GM23338 (cell line): ENCODE measurements at regions not wholly inside any gene's neighbourhood (a gene's known extent, or its start where the extent isn't known, plus 50 kb on each side); places are given as distances from the start of the nearest gene placed in this dataset.

Experiments used
- ATAC-seq: fragments of 200-7000 bp; cut with Tn5 transposase; 3 replicates; pipeline ENCODE4 v1.9.1; 2020
- DNase-seq: peaks from one replicate; pipeline ENCODE4 v3.0.0-alpha.2; 2015; ENCODE audit warnings: low spot score
- H2AFZ ChIP-seq: fragments of 200-600 bp; sonication (generic); 2 replicates; pipeline ENCODE4 v1.8.0; 2016; ENCODE audit warnings: antibody characterized with exemption, mild to moderate bottlenecking, moderate library complexity
- H3F3A ChIP-seq: fragments of 200-600 bp; sonication (generic); replicated peaks from 2 replicates; pipeline ENCODE4 v1.8.0; 2017; ENCODE audit warnings: antibody characterized with exemption, mixed run types, low read depth
- H3K27ac ChIP-seq: fragments of 200-600 bp; sonication (generic); 2 replicates; pipeline ENCODE4 v1.6.1; 2016; ENCODE audit warnings: low read depth
- H3K27me3 ChIP-seq: fragments of 200-600 bp; sonication (generic); 2 replicates; pipeline ENCODE4 v1.8.0; 2016; ENCODE audit warnings: mild to moderate bottlenecking, mixed run types, moderate library complexity; ENCODE audit not compliant: insufficient read depth
- H3K36me3 ChIP-seq: fragments of 200-600 bp; sonication (generic); 2 replicates; pipeline ENCODE4 v1.8.0; 2016; ENCODE audit warnings: mild to moderate bottlenecking; ENCODE audit not compliant: insufficient read depth
- H3K4me1 ChIP-seq: fragments of 200-600 bp; sonication (generic); 2 replicates; pipeline ENCODE4 v1.8.0; 2016; ENCODE audit warnings: mild to moderate bottlenecking, moderate library complexity; ENCODE audit not compliant: insufficient read depth
- H3K4me2 ChIP-seq: fragments of 200-600 bp; sonication (generic); 2 replicates; pipeline ENCODE4 v1.7.1; 2017; ENCODE audit warnings: mixed run types
- H3K4me3 ChIP-seq: fragments of 200-600 bp; sonication (generic); 2 replicates; pipeline ENCODE4 v1.6.1; 2016; ENCODE audit warnings: mixed run types
- H3K79me2 ChIP-seq: fragments of 200-600 bp; sonication (generic); replicated peaks from 2 replicates; pipeline ENCODE4 v1.8.0; 2017; ENCODE audit warnings: mild to moderate bottlenecking; ENCODE audit not compliant: insufficient read depth
- H3K9me2 ChIP-seq: fragments of 200-600 bp; sonication (generic); 2 replicates; pipeline ENCODE4 v1.8.0; 2017; ENCODE audit not compliant: insufficient read depth
- H4K20me1 ChIP-seq: fragments of 200-600 bp; sonication (generic); replicated peaks from 2 replicates; pipeline ENCODE4 v1.8.0; 2017; ENCODE audit warnings: mild to moderate bottlenecking; ENCODE audit not compliant: insufficient read depth
- H3K27ac Mint-ChIP-seq: 2 replicates; pipeline ENCODE4 v1.8.0; 2020; ENCODE audit warnings: inconsistent platforms, mild to moderate bottlenecking, moderate library complexity, mixed read lengths
- H3K27me3 Mint-ChIP-seq: 3 replicates; pipeline ENCODE4 v1.8.0; 2022; ENCODE audit warnings: low read depth, mild to moderate bottlenecking, moderate library complexity, mixed read lengths, inconsistent platforms; ENCODE audit not compliant: insufficient read depth, poor library complexity
- H3K36me3 Mint-ChIP-seq: 3 replicates; pipeline ENCODE4 v1.8.0; 2021; ENCODE audit warnings: low read depth, mild to moderate bottlenecking, inconsistent platforms, moderate library complexity, mixed read lengths
- H3K4me1 Mint-ChIP-seq: 3 replicates; pipeline ENCODE4 v1.8.0; 2020; ENCODE audit warnings: mild to moderate bottlenecking, inconsistent platforms, mixed read lengths
- H3K4me3 Mint-ChIP-seq: 3 replicates; pipeline ENCODE4 v1.8.0; 2021; ENCODE audit warnings: moderate library complexity, mild to moderate bottlenecking, inconsistent platforms, mixed read lengths
- H3K9me3 Mint-ChIP-seq: 3 replicates; pipeline ENCODE4 v1.8.0; 2020; ENCODE audit warnings: moderate library complexity, mild to moderate bottlenecking, inconsistent platforms, mixed read lengths
- CREB1 ChIP-seq: fragments of 250-450 bp; sonication (Bioruptor Pico); IDR thresholded peaks from 2 replicates; pipeline ENCODE4 v1.5.0; 2020; ENCODE audit warnings: low read depth, mild to moderate bottlenecking, moderate library complexity
- CTCF ChIP-seq, 2 experiments: fragments of 200-600 bp in 1 of 2; sonication (generic) in 1 of 2; conservative IDR thresholded peaks; 2 replicates each; pipeline versions ENCODE4 v1.5.1 to v1.6.1; 2016 to 2017; ENCODE audit warnings: antibody characterized with exemption in 2 of 2, low read depth in 2 of 2, mild to moderate bottlenecking in 2 of 2, moderate library complexity in 1 of 2
- ETS1 ChIP-seq: IDR thresholded peaks from 2 replicates; pipeline ENCODE4 v1.6.1; 2016; ENCODE audit warnings: antibody characterized with exemption
- EZH2 ChIP-seq: fragments of 200-600 bp; sonication (generic); IDR thresholded peaks from one replicate; pipeline ENCODE4 v1.8.0; 2017; ENCODE audit warnings: antibody characterized with exemption, mild to moderate bottlenecking, low read depth; ENCODE audit not compliant: unreplicated experiment
- EZH2phosphoT487 ChIP-seq: fragments of 200-600 bp; sonication (generic); IDR thresholded peaks from one replicate; pipeline ENCODE4 v1.8.1; 2018; ENCODE audit warnings: antibody characterized with exemption; ENCODE audit not compliant: unreplicated experiment
- JUNB ChIP-seq: IDR thresholded peaks from one replicate; pipeline ENCODE4 v1.6.1; 2016; ENCODE audit warnings: antibody characterized with exemption; ENCODE audit not compliant: unreplicated experiment
- NANOG ChIP-seq: IDR thresholded peaks from 2 replicates; pipeline ENCODE4 v1.6.1; 2016; ENCODE audit warnings: antibody characterized with exemption, borderline replicate concordance
- POLR2AphosphoS5 ChIP-seq: IDR thresholded peaks from 2 replicates; pipeline ENCODE4 v1.6.1; 2016; ENCODE audit warnings: antibody characterized with exemption, low read depth
- REST ChIP-seq: IDR thresholded peaks from one replicate; pipeline ENCODE4 v1.6.1; 2018; ENCODE audit warnings: antibody characterized with exemption; ENCODE audit not compliant: unreplicated experiment
- STAT1 ChIP-seq: IDR thresholded peaks from one replicate; pipeline ENCODE4 v1.6.1; 2016; ENCODE audit warnings: antibody characterized with exemption; ENCODE audit not compliant: unreplicated experiment
- ZNF114 ChIP-seq: fragments of 250-450 bp; sonication (Bioruptor Pico); IDR thresholded peaks from 2 replicates; pipeline ENCODE4 v1.5.0; 2020; ENCODE audit warnings: mild to moderate bottlenecking, moderate library complexity
- ZNF331 ChIP-seq: fragments of 250-450 bp; sonication (Bioruptor Pico); IDR thresholded peaks from 2 replicates; pipeline ENCODE4 v1.5.0; 2020; ENCODE audit warnings: low read depth, mild to moderate bottlenecking, moderate library complexity

- H3K27me3 ChIP-seq, result no peaks in the 10 kb centered on the region
- TF ChIP-seq REST (no peak), EZH2 (no peak), NANOG (no peak), EZH2phosphoT487 (no peak), POLR2AphosphoS5 (no peak), ZNF114 (CRISPR knock-in tag) (no peak), CTCF (conservative IDR thresholded peaks at IDR 0.05; ENCODE audit: low read depth in 2 of 2) (no peak)
- no peak overlapping the region for H2AFZ ChIP-seq
- no peak for DNase-seq
- peaks cover 1% of the 10 kb centered on the region for H3K27me3 Mint-ChIP-seq
- H3K36me3 ChIP-seq, result no peaks in the 10 kb centered on the region
- peaks cover 46% of the 10 kb centered on the region for H3K4me1 Mint-ChIP-seq
- H3K4me1 ChIP-seq, result peaks cover 27% of the 10 kb centered on the region
- H3F3A ChIP-seq, result no peaks in the 10 kb centered on the region
- no peak overlapping the region for H3K4me3 ChIP-seq
- peaks cover 4% of the 10 kb centered on the region; the same call in 2 of the 3 replicates for H3K36me3 Mint-ChIP-seq
- H3K27ac ChIP-seq, result no peak overlapping the region
- no peaks in the 10 kb centered on the region for H4K20me1 ChIP-seq
- H3K79me2 ChIP-seq, result peaks cover 21% of the 10 kb centered on the region
- peaks cover 2% of the 10 kb centered on the region; the same call in 1 of the 3 replicates for H3K9me3 Mint-ChIP-seq
- H3K4me2 ChIP-seq, result no peak overlapping the region
- H3K27ac Mint-ChIP-seq, result peak overlapping the region; percentile 86
- no peak overlapping the region for H3K4me3 Mint-ChIP-seq
- H3K9me2 ChIP-seq, result no peaks in the 10 kb centered on the region
- ATAC-seq, result no peak
These were observed 297.6 kb upstream of the C2CD4B start for GRCh38 chr15:62462721-62463120.

DNA sequence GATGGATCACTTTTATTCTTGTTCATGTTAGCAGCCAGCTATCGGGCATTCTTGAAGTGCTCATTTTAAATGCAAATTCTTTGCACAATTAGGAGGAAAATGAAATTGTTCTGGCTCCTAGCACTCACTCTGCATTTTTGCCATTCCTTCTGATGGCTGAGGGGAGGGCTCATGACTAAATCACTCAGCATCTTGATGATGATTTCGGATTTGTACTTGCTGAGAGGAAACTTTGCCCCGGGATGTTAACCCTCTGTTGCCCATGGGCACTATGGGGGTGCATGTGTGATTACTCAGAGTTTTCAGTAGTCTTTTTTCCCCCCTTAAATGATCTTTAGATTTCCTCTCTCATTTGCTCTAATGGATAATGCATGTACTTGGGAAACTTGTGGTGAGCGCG is 299.6 kb upstream of the C2CD4B start:
- H3K27ac Mint-ChIP-seq, result peak overlapping the region; percentile 6; the same call in 1 of the 2 replicates
- no peak for TF ChIP-seq POLR2AphosphoS5
- no peak for TF ChIP-seq CREB1
- no peak for TF ChIP-seq NANOG
- no peak for TF ChIP-seq EZH2phosphoT487
- no peak for TF ChIP-seq STAT1
- TF ChIP-seq REST, result no peak
- no peak for TF ChIP-seq EZH2
- TF ChIP-seq ZNF331, result no peak
- no peak for TF ChIP-seq JUNB
- TF ChIP-seq CTCF (conservative IDR thresholded peaks at IDR 0.05; ENCODE audit: low read depth in 2 of 2), result no peak
- TF ChIP-seq ETS1, result no peak

More for the DNA sequence above, 299.6 kb upstream of the C2CD4B start:
- Histone ChIP-seq H4K20me1 (no peaks in the 10 kb centered on the region), H3K36me3 (no peaks in the 10 kb centered on the region), H3K9me2 (no peaks in the 10 kb centered on the region), H3K4me1 (peaks cover 30% of the 10 kb centered on the region), H3K27me3 (no peaks in the 10 kb centered on the region), H3K4me2 (peak overlapping the region; percentile 51; the same call in 1 of the 2 replicates), H3F3A (no peaks in the 10 kb centered on the region), H3K27ac (peak overlapping the region; percentile 84), H3K79me2 (peaks cover 32% of the 10 kb centered on the region), H2AFZ (no peak overlapping the region), H3K4me3 (no peak overlapping the region)
- H3K36me3 Mint-ChIP-seq, result peaks cover 4% of the 10 kb centered on the region; the same call in 2 of the 3 replicates
- peak overlapping the region; percentile 26; the same call in 2 of the 3 replicates for H3K4me3 Mint-ChIP-seq
- H3K27me3 Mint-ChIP-seq, result peaks cover 1% of the 10 kb centered on the region
- H3K4me1 Mint-ChIP-seq, result peaks cover 51% of the 10 kb centered on the region
- peaks cover 2% of the 10 kb centered on the region; the same call in 1 of the 3 replicates for H3K9me3 Mint-ChIP-seq
- DNase-seq, result peak; percentile 54
- ATAC-seq, result peak; percentile 38
